K562 (cell line): ENCODE measurements at regions not wholly inside any gene's neighbourhood (a gene's known extent, or its start where the extent isn't known, plus 50 kb on each side); places are given as distances from the start of the nearest gene placed in this dataset.

ENCODE experiments used
- ATAC-seq: fragments of 200-7000 bp; cut with Tn5 transposase; 3 replicates; pipeline ENCODE4 v1.9.1; 2020; ENCODE audit warnings: moderate library complexity
- BruUV-seq: library from RNA; stranded (reverse); fragments of 400-500 nt; replicated peaks from 2 replicates; lab custom pipeline; 2021; lab: Mats Ljungman, UMichigan
- CTCF ChIA-PET: fragments of 300-600 bp; formaldehyde crosslinking; extraction: SDS; loops from one replicate; lab custom pipeline; 2021; ENCODE audit warnings: low intra/inter-chr PET ratio; lab: Yijun Ruan, JAX
- POLR2A ChIA-PET: fragments of 300-600, 350-650 bp; sonication (Branson Sonifier 250); formaldehyde crosslinking; extraction: SDS; loops from one replicate; lab custom pipeline; 2021; ENCODE audit warnings: antibody characterized with exemption, inconsistent platforms; lab: Yijun Ruan, JAX
- DNase-seq, 4 experiments: peaks; one replicate each; pipeline versions ENCODE4 v3.0.0 to v3.0.0-alpha.2; 2011 to 2018; ENCODE audit warnings: low spot score in 3 of 4, mixed read lengths in 3 of 4; ENCODE audit errors: extremely low read depth in 1 of 4
- FAIRE-seq: peaks from 2 replicates; lab custom pipeline; 2011; peaks lifted over from hg19 to GRCh38; lab: Jason Lieb, UNC
- H2AFZ ChIP-seq: 2 replicates; pipeline ENCODE4 v1.6.0; 2011; ENCODE audit warnings: low read depth, low read length, control low read depth, inconsistent platforms
- H3K27ac ChIP-seq: fragments of 200-600 bp; 3 replicates; pipeline ENCODE4 v1.8.0; 2011; ENCODE audit warnings: low read depth, mild to moderate bottlenecking, control low read depth, inconsistent platforms, low read length, moderate library complexity, mixed read lengths; ENCODE audit errors: extremely low read depth
- H3K27me3 ChIP-seq, 2 experiments: fragments of 300-600 bp in 1 of 2; 2 replicates in 1 of 2; 3 replicates in 1 of 2; pipeline versions ENCODE4 v1.6.0 to v1.8.0; 2011; ENCODE audit warnings: inconsistent platforms in 2 of 2, low read length in 2 of 2, mild to moderate bottlenecking in 1 of 2, mixed read lengths in 1 of 2, moderate library complexity in 1 of 2; ENCODE audit not compliant: control insufficient read depth in 2 of 2, insufficient read depth in 2 of 2
- H3K36me3 ChIP-seq: fragments of 300-600 bp; 3 replicates; pipeline ENCODE4 v1.8.0; 2011; ENCODE audit warnings: mild to moderate bottlenecking, low read length, inconsistent platforms; ENCODE audit not compliant: control insufficient read depth, insufficient read depth
- H3K4me1 ChIP-seq, 2 experiments: fragments of 200-600 bp in 1 of 2; replicated peaks in 1 of 2; 2 replicates in 1 of 2; 3 replicates in 1 of 2; pipeline versions ENCODE4 v1.5.1 to v1.8.0; 2011; ENCODE audit warnings: inconsistent platforms in 2 of 2, low read length in 2 of 2, mild to moderate bottlenecking in 1 of 2, mixed read lengths in 1 of 2, moderate library complexity in 1 of 2; ENCODE audit not compliant: control insufficient read depth in 2 of 2, insufficient read depth in 2 of 2
- H3K4me2 ChIP-seq: 2 replicates; pipeline ENCODE4 v1.6.1; 2011; ENCODE audit warnings: low read length, control low read depth, inconsistent platforms, mixed read lengths; ENCODE audit not compliant: insufficient read depth
- H3K4me3 ChIP-seq: fragments of 200-600 bp; sonication (generic), shearing (Covaris generic); 2 replicates; pipeline ENCODE4 v1.5.1; 2016; ENCODE audit warnings: control low read depth, inconsistent platforms
- H3K79me2 ChIP-seq: fragments of 200-600 bp; 3 replicates; pipeline ENCODE4 v1.8.0; 2011; ENCODE audit warnings: low read length, inconsistent platforms; ENCODE audit not compliant: control insufficient read depth, insufficient read depth
- H3K9ac ChIP-seq, 2 experiments: 2 replicates each; pipeline versions ENCODE4 v1.6.0 to v1.6.1; 2011; ENCODE audit warnings: low read depth in 2 of 2, low read length in 2 of 2, control low read depth in 1 of 2, inconsistent platforms in 1 of 2, mild to moderate bottlenecking in 1 of 2, mixed read lengths in 1 of 2; ENCODE audit not compliant: insufficient read depth in 1 of 2
- H3K9me1 ChIP-seq: one replicate; pipeline ENCODE4 v1.6.0; 2011; ENCODE audit warnings: inconsistent platforms, mild to moderate bottlenecking, low read length, moderate library complexity; ENCODE audit not compliant: control insufficient read depth, insufficient read depth
- H3K9me3 ChIP-seq: replicated peaks from 2 replicates; pipeline ENCODE4 v1.5.1; 2011; ENCODE audit warnings: low read depth, low read length, inconsistent platforms; ENCODE audit not compliant: control insufficient read depth, insufficient read depth
- H4K20me1 ChIP-seq: replicated peaks from 2 replicates; pipeline ENCODE4 v1.6.1; 2011; ENCODE audit warnings: low read length, inconsistent platforms, mixed read lengths; ENCODE audit not compliant: control insufficient read depth, insufficient read depth
- ARID4B ChIP-seq: sonication (generic); formaldehyde crosslinking; IDR thresholded peaks from 2 replicates; pipeline ENCODE4 v1.8.0; 2022; ENCODE audit warnings: mild to moderate bottlenecking, missing genetic modification reagents
- CEBPZ ChIP-seq: fragments of 150-350 bp; IDR thresholded peaks from 2 replicates; pipeline ENCODE4 v1.6.1; 2014; ENCODE audit warnings: low read depth, mild to moderate bottlenecking, low read length, borderline replicate concordance
- CHD4 ChIP-seq: fragments of 200-600 bp; sonication (generic); IDR thresholded peaks from 3 replicates; pipeline ENCODE4 v1.6.1; 2012; ENCODE audit warnings: low read depth, mild to moderate bottlenecking, mixed read lengths, low read length, inconsistent platforms; ENCODE audit not compliant: insufficient read depth, insufficient replicate concordance, poor library complexity, severe bottlenecking
- NR3C1 ChIP-seq: sonication (generic); formaldehyde crosslinking; IDR thresholded peaks from 2 replicates; pipeline ENCODE4 v1.8.1; 2022; ENCODE audit warnings: missing genetic modification reagents
- PRMT5 ChIP-seq: sonication (generic); formaldehyde crosslinking; IDR thresholded peaks from 2 replicates; pipeline ENCODE4 v1.5.0; 2020; ENCODE audit warnings: missing genetic modification reagents
- TCF3 ChIP-seq: sonication (generic); formaldehyde crosslinking; IDR thresholded peaks from 2 replicates; pipeline ENCODE4 v1.4.0; 2020; ENCODE audit warnings: mild to moderate bottlenecking, missing genetic modification reagents
- YBX1 ChIP-seq: fragments of 450-650 bp; IDR thresholded peaks from 2 replicates; pipeline ENCODE4 v1.7.1; 2016; ENCODE audit warnings: mild to moderate bottlenecking
- ZEB2 ChIP-seq: fragments of 450-650 bp; IDR thresholded peaks from 2 replicates; pipeline ENCODE4 v1.6.1; 2016
- ZNF232 ChIP-seq: sonication (generic); formaldehyde crosslinking; IDR thresholded peaks from 2 replicates; pipeline ENCODE4 v1.8.0; 2022; ENCODE audit warnings: mild to moderate bottlenecking, missing genetic modification reagents
- ZNF639 ChIP-seq, 2 experiments: fragments of 200-800 bp in 1 of 2; sonication (Bioruptor generic) in 1 of 2; sonication (generic) in 1 of 2; formaldehyde crosslinking in 1 of 2; IDR thresholded peaks in 1 of 2; conservative IDR thresholded peaks in 1 of 2; 2 replicates each; pipeline versions ENCODE4 v1.5.0 to v1.6.1; 2016 to 2020; ENCODE audit warnings: missing compliant biosample characterization in 1 of 2, missing genetic modification characterization in 1 of 2, missing genetic modification reagents in 1 of 2
- ZNF778 ChIP-seq: fragments of 450-650 bp; formaldehyde crosslinking; IDR thresholded peaks from 2 replicates; pipeline ENCODE4 v1.4.0; 2020; ENCODE audit warnings: mild to moderate bottlenecking, moderate library complexity
- ZNF79 ChIP-seq: fragments of 250-450 bp; sonication (Bioruptor Pico); IDR thresholded peaks from 2 replicates; pipeline ENCODE4 v1.4.0; 2020; ENCODE audit warnings: low read depth, mild to moderate bottlenecking, moderate library complexity
- whole genome bisulfite sequencing: fragments of 100-300 bp; shearing (Covaris generic); methylation state at CpG from one replicate; pipeline ENCODE4 v1.1.6; 2016; ENCODE audit warnings: low coverage, mixed read lengths; ENCODE audit not compliant: insufficient coverage; ENCODE audit errors: missing lambda C conversion rate; 5-methylcytosine and 5-hydroxymethylcytosine counted together
- in situ Hi-C: fragments of 300-500 bp; cut with MboI; formaldehyde crosslinking; loops from 4 replicates; pipeline ENCODE4 v1.15.0; 2018; ENCODE audit warnings: inconsistent platforms, mixed read lengths
- intact Hi-C: fragments of 100-400 bp; cut with micrococcal nuclease; formaldehyde crosslinking; loops from 2 replicates; pipeline ENCODE4 v1.14.2; 2022

- intact Hi-C loops: no loop called here
- H3K27ac ChIP-seq: no peak overlapping the region
- FAIRE-seq (no peak), ATAC-seq (no peak), DNase-seq (no peak)
- no TSS peak for BruUV-seq
- H3K4me3 ChIP-seq: no peak overlapping the region
- ChIA-PET CTCF (no interaction called here), POLR2A (no interaction called here)
- no peaks in the 10 kb centered on the region for H3K9me1 ChIP-seq
- no peaks in the 10 kb centered on the region for H3K36me3 ChIP-seq
- H3K4me1 ChIP-seq: no peaks in the 10 kb centered on the region
- H4K20me1 ChIP-seq: no peaks in the 10 kb centered on the region
- no peak overlapping the region for H3K9ac ChIP-seq
- 0% methylated on average over 3 of the region's 3 CpGs for WGBS
- no peaks in the 10 kb centered on the region for H3K79me2 ChIP-seq
- H3K27me3 ChIP-seq: no peaks in the 10 kb centered on the region
- no peaks in the 10 kb centered on the region for H3K9me3 ChIP-seq
- in situ Hi-C loops: no loop called here
- H2AFZ ChIP-seq: no peak overlapping the region
- no peak overlapping the region for H3K4me2 ChIP-seq
- TF ChIP-seq PRMT5 (CRISPR knock-in tag) (no peak), ZNF232 (CRISPR knock-in tag) (no peak), YBX1 (no peak), TCF3 (no peak), CHD4 (no peak), ARID4B (CRISPR knock-in tag) (no peak), ZNF79 (CRISPR knock-in tag) (no peak), CEBPZ (no peak), ZNF778 (CRISPR knock-in tag) (no peak), NR3C1 (no peak), ZNF639 (CRISPR knock-in tag; conservative IDR thresholded peaks at IDR 0.05 in 1 of 2, IDR thresholded peaks at IDR 0.05 in 1 of 2) (no peak), ZEB2 (no peak)
These were observed 282.5 kb upstream of the SALL1 start for GRCh38 chr16:51433599-51433998.
